ENCODE measurements at regions not wholly inside any gene's neighbourhood (a gene's known extent, or its start where the extent isn't known, plus 50 kb on each side); places are given as distances from the start of the nearest gene placed in this dataset.

GRCh38 chr3:14057701-14058100 lies 67.0 kb downstream of the CHCHD4 start:
- ChIA-PET CTCF (no interaction called here), POLR2A (ENCODE audit: low non-redundant PET) (no interaction called here)
- DNase-seq (ENCODE audit: low spot score) = no peak
- no peak overlapping the region for H3K27ac ChIP-seq
- no peak for TF ChIP-seq CTCF (conservative IDR thresholded peaks at IDR 0.05; ENCODE audit: low read depth)

- peak; percentile 1 for DNase-seq (ENCODE audit: low spot score)
- ChIA-PET POLR2A (ENCODE audit: low non-redundant PET) (no interaction called here), CTCF (no interaction called here)
- H3K27ac ChIP-seq = no peak overlapping the region
- TF ChIP-seq CTCF (conservative IDR thresholded peaks at IDR 0.05; ENCODE audit: low read depth) = no peak
Measured at GRCh38 chr3:14047841-14048240, 76.8 kb downstream of the CHCHD4 start.

GRCh38 chr3:14047027-14047426 lies 77.6 kb downstream of the CHCHD4 start:
- DNase-seq (ENCODE audit: low spot score) = no peak
- POLR2A ChIA-PET (ENCODE audit: low non-redundant PET) = no interaction called here
- H3K27ac ChIP-seq = no peak overlapping the region
- TF ChIP-seq CTCF (conservative IDR thresholded peaks at IDR 0.05; ENCODE audit: low read depth) = no peak
- CTCF ChIA-PET = no interaction called here

- no peak for DNase-seq (ENCODE audit: low spot score)
- no peak for TF ChIP-seq CTCF (conservative IDR thresholded peaks at IDR 0.05; ENCODE audit: low read depth)
- no peak overlapping the region for H3K27ac ChIP-seq
- ChIA-PET POLR2A (ENCODE audit: low non-redundant PET) (no interaction called here), CTCF (interaction anchor here (0.6 kb wide), 1 partner anchor 28 kb away, joined by 3 read pairs; no protein-coding TSS in a partner anchor)
Measured at GRCh38 chr3:14042680-14043079, 82.0 kb downstream of the CHCHD4 start.

GRCh38 chr3:14039149-14039548 lies 85.5 kb downstream of the CHCHD4 start:
- CTCF ChIA-PET = no interaction called here
- TF ChIP-seq CTCF (conservative IDR thresholded peaks at IDR 0.05; ENCODE audit: low read depth) = no peak

GRCh38 chr3:14037211-14037610 lies 87.5 kb downstream of the CHCHD4 start:
- no peak for TF ChIP-seq CTCF (conservative IDR thresholded peaks at IDR 0.05; ENCODE audit: low read depth)
- ChIA-PET CTCF (no interaction called here), POLR2A (ENCODE audit: low non-redundant PET) (no interaction called here)
- no peak overlapping the region for H3K27ac ChIP-seq
- no peak for DNase-seq (ENCODE audit: low spot score)

More at GRCh38 chr3:14039149-14039548, 85.5 kb downstream of the CHCHD4 start:
- no peak overlapping the region for H3K27ac ChIP-seq
- DNase-seq (ENCODE audit: low spot score) = no peak
- POLR2A ChIA-PET (ENCODE audit: low non-redundant PET) = no interaction called here

GRCh38 chr3:14033023-14033422 lies 91.6 kb downstream of the CHCHD4 start:
- DNase-seq (ENCODE audit: low spot score) = no peak
- TF ChIP-seq CTCF (conservative IDR thresholded peaks at IDR 0.05; ENCODE audit: low read depth) = no peak
- CTCF ChIA-PET = interaction anchor here (0.6 kb wide), 1 partner anchor 504 kb away, joined by 4 read pairs; no protein-coding TSS in a partner anchor
- H3K27ac ChIP-seq = no peak overlapping the region
- POLR2A ChIA-PET (ENCODE audit: low non-redundant PET) = no interaction called here
